ENCODE measurements at regions not wholly inside any gene's neighbourhood (a gene's known extent, or its start where the extent isn't known, plus 50 kb on each side); places are given as distances from the start of the nearest gene placed in this dataset.

DNA sequence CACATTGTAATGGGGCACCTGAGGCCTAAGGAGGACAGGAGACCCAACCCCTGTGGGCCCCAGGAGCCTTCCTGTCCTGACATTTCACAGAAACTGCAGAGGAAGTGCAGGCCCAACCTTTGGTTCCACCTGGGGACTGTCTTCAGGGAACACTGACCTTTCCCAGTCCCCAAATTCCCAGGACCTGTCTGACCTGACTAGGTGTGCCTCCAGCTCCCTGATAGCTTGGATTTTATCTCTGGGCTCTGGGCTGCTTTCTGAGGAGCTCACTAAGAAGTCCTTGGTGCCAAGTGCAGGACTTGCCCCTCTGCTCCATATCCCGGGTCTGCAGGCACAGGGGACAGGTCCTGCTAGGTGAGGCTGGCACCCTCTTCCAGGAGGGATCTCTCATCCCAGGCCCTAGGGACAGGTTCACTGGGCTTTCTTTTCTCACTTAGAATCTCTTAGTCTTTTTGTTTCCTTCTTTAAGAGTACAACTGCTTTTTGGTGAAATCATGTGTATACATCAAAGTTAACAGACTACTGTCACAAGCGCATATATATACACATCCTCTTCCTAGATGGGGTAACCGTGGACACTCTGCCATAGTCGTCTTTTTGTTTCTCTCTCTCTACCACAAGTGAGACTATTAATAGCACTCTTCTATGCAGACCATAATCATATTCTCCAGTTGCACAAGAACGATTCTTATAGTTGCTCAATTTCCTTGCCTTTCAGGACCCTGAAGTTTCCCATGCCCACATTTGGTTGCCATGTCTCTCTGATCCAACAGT lies 72.0 kb upstream of the IGLL5 start:
- H2AFZ ChIP-seq, result no peak overlapping the region
- H3K9me3 ChIP-seq (ENCODE audit: low read depth), result no peaks in the 10 kb centered on the region
- H4K20me1 ChIP-seq (ENCODE audit: insufficient read depth, poor library complexity, severe bottlenecking), result no peaks in the 10 kb centered on the region
- H3K27me3 ChIP-seq, result no peaks in the 10 kb centered on the region
- H3K4me3 ChIP-seq, result no peak overlapping the region
- H3K9me2 ChIP-seq (replicated peaks; ENCODE audit: insufficient read depth), result no peaks in the 10 kb centered on the region
- H3K4me1 ChIP-seq (ENCODE audit: insufficient read depth), result no peaks in the 10 kb centered on the region
- TF ChIP-seq EZH2 (IDR thresholded peaks at IDR 0.05; ENCODE audit: borderline replicate concordance) (no peak), EZH2phosphoT487 (IDR thresholded peaks at IDR 0.05; ENCODE audit: low read depth, severe bottlenecking, unreplicated experiment) (no peak)
- TF ChIP-seq, protein P1, sequence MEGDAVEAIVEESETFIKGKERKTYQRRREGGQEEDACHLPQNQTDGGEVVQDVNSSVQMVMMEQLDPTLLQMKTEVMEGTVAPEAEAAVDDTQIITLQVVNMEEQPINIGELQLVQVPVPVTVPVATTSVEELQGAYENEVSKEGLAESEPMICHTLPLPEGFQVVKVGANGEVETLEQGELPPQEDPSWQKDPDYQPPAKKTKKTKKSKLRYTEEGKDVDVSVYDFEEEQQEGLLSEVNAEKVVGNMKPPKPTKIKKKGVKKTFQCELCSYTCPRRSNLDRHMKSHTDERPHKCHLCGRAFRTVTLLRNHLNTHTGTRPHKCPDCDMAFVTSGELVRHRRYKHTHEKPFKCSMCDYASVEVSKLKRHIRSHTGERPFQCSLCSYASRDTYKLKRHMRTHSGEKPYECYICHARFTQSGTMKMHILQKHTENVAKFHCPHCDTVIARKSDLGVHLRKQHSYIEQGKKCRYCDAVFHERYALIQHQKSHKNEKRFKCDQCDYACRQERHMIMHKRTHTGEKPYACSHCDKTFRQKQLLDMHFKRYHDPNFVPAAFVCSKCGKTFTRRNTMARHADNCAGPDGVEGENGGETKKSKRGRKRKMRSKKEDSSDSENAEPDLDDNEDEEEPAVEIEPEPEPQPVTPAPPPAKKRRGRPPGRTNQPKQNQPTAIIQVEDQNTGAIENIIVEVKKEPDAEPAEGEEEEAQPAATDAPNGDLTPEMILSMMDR (IDR thresholded peaks at IDR 0.05; ENCODE audit: poor library complexity), result no peak
- no peaks in the 10 kb centered on the region for H3K79me2 ChIP-seq
- no peak overlapping the region for H3K27ac ChIP-seq
- no peak overlapping the region for H3K4me2 ChIP-seq
- DNase-seq (ENCODE audit: low spot score), result no peak
- 86% methylated on average over 5 of the region's 5 CpGs for WGBS (ENCODE audit: low lambda C conversion rate, missing lambda C conversion rate)
- H3K36me3 ChIP-seq (replicated peaks; ENCODE audit: insufficient read depth, low read depth), result no peaks in the 10 kb centered on the region

DNA sequence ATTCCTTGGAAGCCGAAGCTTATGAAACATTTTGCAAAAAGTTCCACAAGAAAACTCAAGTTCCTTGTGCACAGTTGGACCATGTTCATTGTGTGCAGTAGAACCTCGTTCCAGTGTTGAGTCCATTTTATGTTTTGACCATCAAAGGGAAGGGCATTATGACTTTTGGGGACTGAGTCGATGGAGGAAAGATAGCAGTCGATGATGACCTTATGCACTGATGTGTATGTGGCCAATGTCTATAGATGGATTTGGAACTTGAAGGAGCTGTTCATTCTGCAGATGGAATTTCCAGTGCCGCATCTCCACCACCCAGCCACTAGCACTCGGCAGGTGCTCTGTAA lies 71.5 kb upstream of the IGLL5 start:
- Histone ChIP-seq H3K27ac (no peak overlapping the region), H3K9me3 (ENCODE audit: low read depth) (no peaks in the 10 kb centered on the region), H3K79me2 (no peaks in the 10 kb centered on the region), H3K36me3 (replicated peaks; ENCODE audit: insufficient read depth, low read depth) (no peaks in the 10 kb centered on the region), H2AFZ (no peak overlapping the region), H3K27me3 (no peaks in the 10 kb centered on the region), H3K9me2 (replicated peaks; ENCODE audit: insufficient read depth) (no peaks in the 10 kb centered on the region), H3K4me3 (no peak overlapping the region), H3K4me1 (ENCODE audit: insufficient read depth) (no peaks in the 10 kb centered on the region), H4K20me1 (ENCODE audit: insufficient read depth, poor library complexity, severe bottlenecking) (no peaks in the 10 kb centered on the region), H3K4me2 (no peak overlapping the region)
- 92% methylated on average over 6 of the region's 6 CpGs for WGBS (ENCODE audit: low lambda C conversion rate, missing lambda C conversion rate)
- no peak for DNase-seq (ENCODE audit: low spot score)
- no peak for TF ChIP-seq EZH2phosphoT487 (IDR thresholded peaks at IDR 0.05; ENCODE audit: low read depth, severe bottlenecking, unreplicated experiment)
- TF ChIP-seq EZH2 (IDR thresholded peaks at IDR 0.05; ENCODE audit: borderline replicate concordance), result no peak
- TF ChIP-seq, protein P1 (IDR thresholded peaks at IDR 0.05; ENCODE audit: poor library complexity), result no peak

DNA sequence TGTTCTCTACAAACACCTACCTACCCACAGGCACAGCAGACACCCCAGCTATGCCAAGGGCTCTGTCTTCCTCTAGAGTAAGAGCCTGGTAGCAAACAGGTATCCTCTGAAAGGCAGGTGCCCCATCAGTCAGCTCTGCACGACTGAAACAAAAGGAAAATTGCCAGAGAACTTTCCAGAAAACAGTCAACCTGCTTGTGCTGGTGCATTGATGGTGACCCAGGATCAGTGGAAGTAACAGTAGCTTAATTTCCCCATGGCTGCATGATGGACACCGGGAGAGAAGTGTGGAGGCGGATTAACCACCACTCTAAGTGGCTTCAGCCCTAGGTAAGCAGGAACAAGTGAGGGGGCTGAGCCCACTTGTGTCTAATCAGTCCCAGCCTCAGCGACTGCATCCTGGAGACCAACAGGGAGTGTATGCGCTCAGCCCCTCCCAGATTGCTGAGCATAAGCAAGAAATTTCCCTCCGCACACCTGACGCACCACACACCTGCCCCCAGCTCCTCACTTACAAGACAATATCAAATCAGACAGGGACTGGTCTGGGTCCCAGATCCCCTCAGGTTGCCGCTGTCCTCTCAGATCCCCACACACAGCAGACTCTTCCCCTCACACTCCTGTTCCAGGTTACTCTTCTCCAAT lies 70.7 kb upstream of the IGLL5 start:
- Histone ChIP-seq H2AFZ (no peak overlapping the region), H3K79me2 (no peaks in the 10 kb centered on the region), H3K4me1 (ENCODE audit: insufficient read depth) (no peaks in the 10 kb centered on the region), H3K27ac (no peak overlapping the region), H3K9me3 (ENCODE audit: low read depth) (no peaks in the 10 kb centered on the region), H3K4me3 (no peak overlapping the region), H3K27me3 (peaks cover 3% of the 10 kb centered on the region), H3K36me3 (replicated peaks; ENCODE audit: insufficient read depth, low read depth) (no peaks in the 10 kb centered on the region), H4K20me1 (ENCODE audit: insufficient read depth, poor library complexity, severe bottlenecking) (no peaks in the 10 kb centered on the region), H3K9me2 (replicated peaks; ENCODE audit: insufficient read depth) (no peaks in the 10 kb centered on the region), H3K4me2 (no peak overlapping the region)
- WGBS (ENCODE audit: low lambda C conversion rate, missing lambda C conversion rate), result 81% methylated on average over 8 of the region's 8 CpGs
- no peak for DNase-seq (ENCODE audit: low spot score)
- TF ChIP-seq EZH2 (IDR thresholded peaks at IDR 0.05; ENCODE audit: borderline replicate concordance) (no peak), EZH2phosphoT487 (IDR thresholded peaks at IDR 0.05; ENCODE audit: low read depth, severe bottlenecking, unreplicated experiment) (no peak)
- TF ChIP-seq, protein P1 (IDR thresholded peaks at IDR 0.05; ENCODE audit: poor library complexity), result no peak

Data from hepatocyte (in vitro differentiated cells).